DOHH2 (cell line): ENCODE measurements at regions not wholly inside any gene's neighbourhood (a gene's known extent, or its start where the extent isn't known, plus 50 kb on each side); places are given as distances from the start of the nearest gene placed in this dataset.

Source experiments
- H3F3A ChIP-seq: fragments of 200-600 bp; sonication (generic), shearing (Covaris generic); 2 replicates; pipeline ENCODE4 v1.6.0; 2016; ENCODE audit warnings: antibody characterized with exemption, mild to moderate bottlenecking; ENCODE audit not compliant: control insufficient read depth, insufficient read depth
- H3K27ac ChIP-seq: fragments of 200-600 bp; sonication (generic); 2 replicates; pipeline ENCODE4 v1.5.1; 2014; ENCODE audit warnings: low read depth, mild to moderate bottlenecking, low read length, moderate library complexity
- H3K27me3 ChIP-seq: fragments of 200-600 bp; sonication (generic); 2 replicates; pipeline ENCODE4 v1.6.1; 2014; ENCODE audit warnings: mild to moderate bottlenecking, low read length, mixed read lengths; ENCODE audit not compliant: control insufficient read depth
- H3K36me3 ChIP-seq: fragments of 200-600 bp; sonication (generic); 2 replicates; pipeline ENCODE4 v1.6.1; 2014; ENCODE audit warnings: mild to moderate bottlenecking, low read length, moderate library complexity, mixed read lengths; ENCODE audit not compliant: control insufficient read depth
- H3K4me1 ChIP-seq: fragments of 200-600 bp; sonication (generic); 2 replicates; pipeline ENCODE4 v1.6.1; 2014; ENCODE audit warnings: mild to moderate bottlenecking, low read length, mixed read lengths; ENCODE audit not compliant: control insufficient read depth
- H3K4me2 ChIP-seq: fragments of 200-600 bp; sonication (generic); 2 replicates; pipeline ENCODE4 v1.6.0; 2014; ENCODE audit warnings: mild to moderate bottlenecking, low read length, moderate library complexity
- H3K4me3 ChIP-seq: fragments of 200-600 bp; sonication (generic); 2 replicates; pipeline ENCODE4 v1.5.1; 2014; ENCODE audit warnings: mild to moderate bottlenecking, low read length, mixed read lengths
- H3K79me2 ChIP-seq: fragments of 200-600 bp; sonication (generic); 2 replicates; pipeline ENCODE4 v1.6.1; 2014; ENCODE audit warnings: mild to moderate bottlenecking, low read length, mixed read lengths; ENCODE audit not compliant: control insufficient read depth
- H3K9me2 ChIP-seq: fragments of 200-600 bp; sonication (generic); replicated peaks from 2 replicates; pipeline ENCODE4 v1.6.1; 2014; ENCODE audit warnings: mild to moderate bottlenecking, low read length, mixed read lengths; ENCODE audit not compliant: control insufficient read depth
- H3K9me3 ChIP-seq: fragments of 200-600 bp; sonication (generic); 2 replicates; pipeline ENCODE4 v1.6.1; 2014; ENCODE audit warnings: antibody characterized with exemption, low read length, mixed read lengths; ENCODE audit not compliant: control insufficient read depth, insufficient read depth
- H4K20me1 ChIP-seq: fragments of 200-600 bp; sonication (generic); 2 replicates; pipeline ENCODE4 v1.6.0; 2014; ENCODE audit warnings: low read depth, mild to moderate bottlenecking, antibody characterized with exemption, low read length, moderate library complexity; ENCODE audit not compliant: control insufficient read depth, insufficient read depth
- EZH2phosphoT487 ChIP-seq: fragments of 200-600 bp; sonication (generic); IDR thresholded peaks from 2 replicates; pipeline ENCODE4 v1.6.1; 2017; ENCODE audit warnings: borderline replicate concordance, mild to moderate bottlenecking, antibody characterized with exemption, low read length, moderate library complexity, mixed read lengths
- TF ChIP-seq, protein P1 (sequence below): fragments of 200-600 bp; sonication (generic); IDR thresholded peaks from one replicate; pipeline ENCODE4 v1.5.1; 2014; ENCODE audit warnings: antibody characterized with exemption, mild to moderate bottlenecking, low read depth, low read length; ENCODE audit not compliant: poor library complexity, severe bottlenecking

DNA sequence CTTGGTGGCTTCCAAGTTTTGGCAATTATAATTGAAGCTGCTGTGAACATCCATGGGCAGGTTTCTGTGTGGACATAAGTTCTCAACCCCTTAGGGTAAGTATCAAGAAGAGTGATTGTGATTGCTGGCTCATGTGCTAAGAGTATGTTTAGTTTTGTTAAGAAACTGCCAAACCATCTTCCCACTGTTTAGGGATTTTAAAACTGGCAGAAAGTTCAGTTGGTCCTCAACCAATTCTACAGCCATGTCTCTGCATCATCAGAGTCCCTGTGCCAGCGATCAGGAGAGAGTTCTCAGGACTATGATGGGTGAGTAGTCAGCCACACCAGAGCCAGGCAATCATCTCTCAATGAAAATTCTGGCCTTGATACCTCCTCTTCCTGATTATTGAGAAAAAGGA is 193.8 kb downstream of the ZC3H11B start:
- Histone ChIP-seq H3K9me2 (no peaks in the 10 kb centered on the region), H4K20me1 (no peaks in the 10 kb centered on the region), H3F3A (no peaks in the 10 kb centered on the region), H3K79me2 (no peaks in the 10 kb centered on the region), H3K27ac (no peak overlapping the region), H3K36me3 (no peaks in the 10 kb centered on the region), H3K4me1 (no peaks in the 10 kb centered on the region), H3K27me3 (no peaks in the 10 kb centered on the region), H3K4me3 (no peak overlapping the region), H3K4me2 (no peak overlapping the region), H3K9me3 (no peaks in the 10 kb centered on the region)
- no peak for TF ChIP-seq EZH2phosphoT487
- TF ChIP-seq, protein P1, sequence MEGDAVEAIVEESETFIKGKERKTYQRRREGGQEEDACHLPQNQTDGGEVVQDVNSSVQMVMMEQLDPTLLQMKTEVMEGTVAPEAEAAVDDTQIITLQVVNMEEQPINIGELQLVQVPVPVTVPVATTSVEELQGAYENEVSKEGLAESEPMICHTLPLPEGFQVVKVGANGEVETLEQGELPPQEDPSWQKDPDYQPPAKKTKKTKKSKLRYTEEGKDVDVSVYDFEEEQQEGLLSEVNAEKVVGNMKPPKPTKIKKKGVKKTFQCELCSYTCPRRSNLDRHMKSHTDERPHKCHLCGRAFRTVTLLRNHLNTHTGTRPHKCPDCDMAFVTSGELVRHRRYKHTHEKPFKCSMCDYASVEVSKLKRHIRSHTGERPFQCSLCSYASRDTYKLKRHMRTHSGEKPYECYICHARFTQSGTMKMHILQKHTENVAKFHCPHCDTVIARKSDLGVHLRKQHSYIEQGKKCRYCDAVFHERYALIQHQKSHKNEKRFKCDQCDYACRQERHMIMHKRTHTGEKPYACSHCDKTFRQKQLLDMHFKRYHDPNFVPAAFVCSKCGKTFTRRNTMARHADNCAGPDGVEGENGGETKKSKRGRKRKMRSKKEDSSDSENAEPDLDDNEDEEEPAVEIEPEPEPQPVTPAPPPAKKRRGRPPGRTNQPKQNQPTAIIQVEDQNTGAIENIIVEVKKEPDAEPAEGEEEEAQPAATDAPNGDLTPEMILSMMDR, result no peak

DNA sequence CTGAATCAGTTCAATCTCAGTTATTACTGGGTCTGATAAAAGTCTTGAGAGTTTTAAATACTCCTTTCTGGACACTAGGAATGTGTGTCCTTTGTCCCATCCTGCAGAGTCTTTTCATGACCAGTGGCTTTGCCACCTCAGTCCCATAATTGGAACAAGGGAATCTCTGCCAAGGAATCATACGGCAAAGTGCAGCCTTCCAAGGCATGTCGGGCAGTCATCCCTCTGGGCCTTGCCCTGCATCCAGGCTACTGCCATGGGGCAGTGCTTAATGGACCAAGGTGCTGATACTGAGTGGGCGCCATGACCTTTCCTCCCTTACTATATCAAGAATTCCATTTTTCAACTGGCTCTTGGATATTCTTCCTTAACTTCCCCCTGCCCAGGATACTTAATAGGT is 195.3 kb downstream of the ZC3H11B start:
- no peaks in the 10 kb centered on the region for H3K27me3 ChIP-seq
- no peaks in the 10 kb centered on the region for H3K9me2 ChIP-seq
- TF ChIP-seq EZH2phosphoT487, result no peak
- TF ChIP-seq, protein P1, result no peak
- H3K4me1 ChIP-seq, result no peaks in the 10 kb centered on the region
- no peak overlapping the region for H3K4me3 ChIP-seq
- no peaks in the 10 kb centered on the region for H3K79me2 ChIP-seq
- no peaks in the 10 kb centered on the region for H3K36me3 ChIP-seq
- no peaks in the 10 kb centered on the region for H3K9me3 ChIP-seq
- no peak overlapping the region for H3K4me2 ChIP-seq
- H3F3A ChIP-seq, result no peaks in the 10 kb centered on the region
- H3K27ac ChIP-seq, result no peak overlapping the region
- H4K20me1 ChIP-seq, result no peaks in the 10 kb centered on the region

DNA sequence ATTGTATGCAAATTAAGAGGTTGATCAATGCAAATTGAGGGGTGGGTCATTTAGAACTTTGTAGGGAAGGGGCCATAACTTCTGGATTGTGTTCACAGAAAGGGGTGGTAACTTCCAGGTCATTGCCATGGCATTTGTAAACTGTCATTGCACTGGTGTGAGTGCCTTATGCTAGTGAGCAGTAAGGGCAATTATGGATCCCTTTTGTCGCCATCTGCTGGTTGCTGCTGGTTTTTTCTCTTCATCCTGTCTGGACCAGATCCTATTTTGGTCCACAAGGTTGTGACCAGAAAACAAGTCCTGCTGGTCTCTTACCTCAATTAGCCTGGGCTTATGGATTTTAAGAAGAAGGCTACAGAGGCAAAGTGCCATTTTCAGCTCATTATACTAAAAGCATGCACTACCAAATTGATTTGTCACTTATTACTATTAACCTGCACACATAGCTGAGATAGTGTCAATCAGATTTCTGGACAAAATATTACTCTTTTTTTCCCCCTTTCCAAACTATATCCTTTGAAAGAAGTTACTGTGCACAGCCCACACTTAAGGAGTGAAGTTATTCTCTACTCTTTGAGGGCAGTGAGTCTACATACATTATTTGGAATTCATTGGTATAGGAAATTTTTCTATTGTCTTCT is 196.2 kb downstream of the ZC3H11B start:
- Histone ChIP-seq H3K4me1 (no peaks in the 10 kb centered on the region), H3K9me3 (no peaks in the 10 kb centered on the region), H3K4me3 (no peak overlapping the region), H3F3A (no peaks in the 10 kb centered on the region), H4K20me1 (no peaks in the 10 kb centered on the region), H3K4me2 (no peak overlapping the region), H3K9me2 (no peaks in the 10 kb centered on the region), H3K36me3 (no peaks in the 10 kb centered on the region), H3K27ac (no peak overlapping the region), H3K79me2 (no peaks in the 10 kb centered on the region), H3K27me3 (no peaks in the 10 kb centered on the region)
- TF ChIP-seq, protein P1, result peak; percentile 84
- no peak for TF ChIP-seq EZH2phosphoT487
